Stomach smooth muscle (tissue), 2 donors: ENCODE measurements at regions not wholly inside any gene's neighbourhood (a gene's known extent, or its start where the extent isn't known, plus 50 kb on each side); places are given as distances from the start of the nearest gene placed in this dataset.
"Not testable (repeated sequence)": the region's sequence is repeated elsewhere in the genome, so short reads cannot be mapped to it uniquely, and the experiment has no call there.

Source experiments
- H3K27ac ChIP-seq: one replicate; pipeline ENCODE4 v1.7.0; 2013; ENCODE audit warnings: mild to moderate bottlenecking, low read length, inconsistent platforms
- H3K27me3 ChIP-seq, 2 donors: one replicate each; pipeline ENCODE4 v1.7.0; 2013; ENCODE audit warnings: low read length in 2 of 2; ENCODE audit not compliant: insufficient read depth in 2 of 2, control insufficient read depth in 1 of 2
- H3K36me3 ChIP-seq, 2 donors: one replicate each; pipeline ENCODE4 v1.7.0; 2013; ENCODE audit warnings: low read length in 2 of 2; ENCODE audit not compliant: control insufficient read depth in 2 of 2, insufficient read depth in 2 of 2
- H3K4me1 ChIP-seq: one replicate; pipeline ENCODE4 v1.7.0; 2013; ENCODE audit warnings: low read length; ENCODE audit not compliant: control insufficient read depth, insufficient read depth
- H3K4me3 ChIP-seq, 2 donors: one replicate each; pipeline ENCODE4 v1.7.0; 2013; ENCODE audit warnings: low read length in 2 of 2
- H3K9ac ChIP-seq, 2 donors: one replicate each; pipeline ENCODE4 v1.7.0; 2013; ENCODE audit warnings: low read length in 2 of 2, mild to moderate bottlenecking in 1 of 2
- H3K9me3 ChIP-seq, 2 donors: one replicate each; pipeline ENCODE4 v1.7.0; 2013; ENCODE audit warnings: low read length in 2 of 2; ENCODE audit not compliant: control insufficient read depth in 2 of 2
- donor health status: healthy.
- donor health status: Pancreatic carcinoma.

GRCh38 chr5:111631328-111631727 is 119.0 kb upstream of the STARD4 start:
- peaks cover 2% of the 10 kb centered on the region for H3K4me1 ChIP-seq
- no peak overlapping the region for H3K9ac ChIP-seq
- H3K4me3 ChIP-seq = no peak overlapping the region
- no peaks in the 10 kb centered on the region for H3K27me3 ChIP-seq
- no peak overlapping the region for H3K27ac ChIP-seq
- no peaks in the 10 kb centered on the region for H3K9me3 ChIP-seq
- H3K36me3 ChIP-seq = no peaks in the 10 kb centered on the region

- Histone ChIP-seq H3K27me3 (no peaks in the 10 kb centered on the region), H3K9ac (no peak overlapping the region), H3K9me3 (no peaks in the 10 kb centered on the region), H3K4me3 (no peak overlapping the region), H3K36me3 (no peaks in the 10 kb centered on the region), H3K27ac (no peak overlapping the region), H3K4me1 (no peaks in the 10 kb centered on the region)
These were observed 116.6 kb upstream of the STARD4 start for GRCh38 chr5:111628901-111629300.

- Histone ChIP-seq H3K4me3 (no peak overlapping the region), H3K27ac (no peak overlapping the region), H3K4me1 (no peaks in the 10 kb centered on the region), H3K36me3 (no peaks in the 10 kb centered on the region), H3K9me3 (no peaks in the 10 kb centered on the region), H3K9ac (no peak overlapping the region), H3K27me3 (no peaks in the 10 kb centered on the region)
These were observed 115.5 kb upstream of the STARD4 start for GRCh38 chr5:111627862-111628261.

GRCh38 chr5:111626473-111627148 is 114.3 kb upstream of the STARD4 start:
- Histone ChIP-seq H3K9ac (no peak overlapping the region), H3K27ac (no peak overlapping the region), H3K36me3 (no peaks in the 10 kb centered on the region), H3K4me1 (no peaks in the 10 kb centered on the region), H3K27me3 (no peaks in the 10 kb centered on the region), H3K4me3 (no peak overlapping the region), H3K9me3 (no peaks in the 10 kb centered on the region)

- Histone ChIP-seq H3K4me3 (no peak overlapping the region), H3K9me3 (no peaks in the 10 kb centered on the region), H3K27ac (no peak overlapping the region), H3K4me1 (no peaks in the 10 kb centered on the region), H3K27me3 (no peaks in the 10 kb centered on the region), H3K9ac (no peak overlapping the region), H3K36me3 (no peaks in the 10 kb centered on the region)
These were observed 106.4 kb upstream of the STARD4 start for GRCh38 chr5:111618623-111619271.

- Histone ChIP-seq H3K9ac (no peak overlapping the region), H3K27me3 (no peaks in the 10 kb centered on the region), H3K4me3 (no peak overlapping the region)
These were observed 102.7 kb upstream of the STARD4 start for GRCh38 chr5:111615054-111615453.

GRCh38 chr5:111612013-111612630 is 99.8 kb upstream of the STARD4 start:
- H3K9me3 ChIP-seq, H3K4me1 ChIP-seq, H3K9ac ChIP-seq, H3K27ac ChIP-seq, H3K27me3 ChIP-seq, H3K36me3 ChIP-seq, H3K4me3 ChIP-seq: not testable (repeated sequence)

More at GRCh38 chr5:111615054-111615453, 102.7 kb upstream of the STARD4 start:
- H3K27ac ChIP-seq = no peak overlapping the region
- H3K4me1 ChIP-seq = no peaks in the 10 kb centered on the region
- no peaks in the 10 kb centered on the region for H3K9me3 ChIP-seq
- no peaks in the 10 kb centered on the region for H3K36me3 ChIP-seq

- Histone ChIP-seq H3K9me3 (no peaks in the 10 kb centered on the region), H3K36me3 (no peaks in the 10 kb centered on the region), H3K4me1 (no peaks in the 10 kb centered on the region)
These were observed 93.9 kb upstream of the STARD4 start for GRCh38 chr5:111606194-111606593.

GRCh38 chr5:111603446-111603827 is 91.1 kb upstream of the STARD4 start:
- Histone ChIP-seq H3K9ac (no peak overlapping the region), H3K4me1 (no peaks in the 10 kb centered on the region), H3K9me3 (no peaks in the 10 kb centered on the region), H3K4me3 (no peak overlapping the region), H3K27ac (no peak overlapping the region), H3K36me3 (no peaks in the 10 kb centered on the region), H3K27me3 (no peaks in the 10 kb centered on the region)

More at GRCh38 chr5:111606194-111606593, 93.9 kb upstream of the STARD4 start:
- Histone ChIP-seq H3K27ac (no peak overlapping the region), H3K4me3 (no peak overlapping the region), H3K27me3 (no peaks in the 10 kb centered on the region), H3K9ac (no peak overlapping the region)

- H3K27me3 ChIP-seq = no peaks in the 10 kb centered on the region
- no peak overlapping the region for H3K9ac ChIP-seq
- H3K4me3 ChIP-seq = no peak overlapping the region
- H3K36me3 ChIP-seq = no peaks in the 10 kb centered on the region
- H3K9me3 ChIP-seq = no peaks in the 10 kb centered on the region
- H3K4me1 ChIP-seq = no peaks in the 10 kb centered on the region
- H3K27ac ChIP-seq = no peak overlapping the region
These were observed 90.6 kb upstream of the STARD4 start for GRCh38 chr5:111602817-111603445.
